ENCODE measurements at regions not wholly inside any gene's neighbourhood (a gene's known extent, or its start where the extent isn't known, plus 50 kb on each side); places are given as distances from the start of the nearest gene placed in this dataset.

GRCh38 chr10:7478727-7479457 lies 68.1 kb upstream of the SFMBT2 start:
- DNase-seq: no peak

- DNase-seq: no peak
These were observed 66.9 kb upstream of the SFMBT2 start for GRCh38 chr10:7477538-7478334.

GRCh38 chr10:7475939-7476338 lies 65.1 kb upstream of the SFMBT2 start:
- peak; percentile 43 for DNase-seq

GRCh38 chr10:7475046-7475911 lies 64.4 kb upstream of the SFMBT2 start:
- peak; percentile 48 for DNase-seq

- DNase-seq: no peak
These were observed 63.6 kb upstream of the SFMBT2 start for GRCh38 chr10:7474388-7474787.

GRCh38 chr10:7473474-7473873 lies 62.6 kb upstream of the SFMBT2 start:
- DNase-seq: no peak

GRCh38 chr10:7471720-7472367 lies 61.0 kb upstream of the SFMBT2 start:
- no peak for DNase-seq

- no peak for DNase-seq
These were observed 59.5 kb upstream of the SFMBT2 start for GRCh38 chr10:7470371-7470770.

- no peak for DNase-seq
These were observed 56.3 kb upstream of the SFMBT2 start for GRCh38 chr10:7467031-7467667.

- DNase-seq: no peak
These were observed 53.9 kb upstream of the SFMBT2 start for GRCh38 chr10:7464691-7465090.
